GM12872 (cell line): ENCODE measurements at regions not wholly inside any gene's neighbourhood (a gene's known extent, or its start where the extent isn't known, plus 50 kb on each side); places are given as distances from the start of the nearest gene placed in this dataset.

Experiments
- TF ChIP-seq, protein P1 (sequence below): IDR thresholded peaks from 3 replicates; pipeline ENCODE4 v1.5.1; 2011; ENCODE audit warnings: low read depth, mild to moderate bottlenecking, low read length, moderate library complexity; ENCODE audit not compliant: insufficient read depth

DNA sequence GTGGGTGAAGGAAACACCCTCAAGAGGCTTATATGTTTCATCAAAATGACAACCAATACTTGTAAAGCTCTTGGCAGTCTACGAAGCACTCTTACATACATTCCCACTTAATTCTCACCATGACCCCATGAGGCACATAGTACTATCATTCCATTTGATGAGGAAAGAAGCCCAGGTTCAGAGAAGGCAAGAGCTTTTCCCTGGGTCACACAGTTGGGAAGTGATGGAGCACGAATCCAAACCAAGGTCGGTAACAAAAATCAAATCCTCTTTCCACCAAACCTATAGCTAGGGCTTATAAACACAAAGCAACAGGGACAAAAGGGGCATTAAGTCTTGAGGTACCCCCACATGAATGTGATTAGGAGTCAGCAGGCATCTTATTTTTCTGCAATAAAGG lies 187.1 kb downstream of the UACA start:
- TF ChIP-seq, protein P1, sequence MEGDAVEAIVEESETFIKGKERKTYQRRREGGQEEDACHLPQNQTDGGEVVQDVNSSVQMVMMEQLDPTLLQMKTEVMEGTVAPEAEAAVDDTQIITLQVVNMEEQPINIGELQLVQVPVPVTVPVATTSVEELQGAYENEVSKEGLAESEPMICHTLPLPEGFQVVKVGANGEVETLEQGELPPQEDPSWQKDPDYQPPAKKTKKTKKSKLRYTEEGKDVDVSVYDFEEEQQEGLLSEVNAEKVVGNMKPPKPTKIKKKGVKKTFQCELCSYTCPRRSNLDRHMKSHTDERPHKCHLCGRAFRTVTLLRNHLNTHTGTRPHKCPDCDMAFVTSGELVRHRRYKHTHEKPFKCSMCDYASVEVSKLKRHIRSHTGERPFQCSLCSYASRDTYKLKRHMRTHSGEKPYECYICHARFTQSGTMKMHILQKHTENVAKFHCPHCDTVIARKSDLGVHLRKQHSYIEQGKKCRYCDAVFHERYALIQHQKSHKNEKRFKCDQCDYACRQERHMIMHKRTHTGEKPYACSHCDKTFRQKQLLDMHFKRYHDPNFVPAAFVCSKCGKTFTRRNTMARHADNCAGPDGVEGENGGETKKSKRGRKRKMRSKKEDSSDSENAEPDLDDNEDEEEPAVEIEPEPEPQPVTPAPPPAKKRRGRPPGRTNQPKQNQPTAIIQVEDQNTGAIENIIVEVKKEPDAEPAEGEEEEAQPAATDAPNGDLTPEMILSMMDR, result no peak

DNA sequence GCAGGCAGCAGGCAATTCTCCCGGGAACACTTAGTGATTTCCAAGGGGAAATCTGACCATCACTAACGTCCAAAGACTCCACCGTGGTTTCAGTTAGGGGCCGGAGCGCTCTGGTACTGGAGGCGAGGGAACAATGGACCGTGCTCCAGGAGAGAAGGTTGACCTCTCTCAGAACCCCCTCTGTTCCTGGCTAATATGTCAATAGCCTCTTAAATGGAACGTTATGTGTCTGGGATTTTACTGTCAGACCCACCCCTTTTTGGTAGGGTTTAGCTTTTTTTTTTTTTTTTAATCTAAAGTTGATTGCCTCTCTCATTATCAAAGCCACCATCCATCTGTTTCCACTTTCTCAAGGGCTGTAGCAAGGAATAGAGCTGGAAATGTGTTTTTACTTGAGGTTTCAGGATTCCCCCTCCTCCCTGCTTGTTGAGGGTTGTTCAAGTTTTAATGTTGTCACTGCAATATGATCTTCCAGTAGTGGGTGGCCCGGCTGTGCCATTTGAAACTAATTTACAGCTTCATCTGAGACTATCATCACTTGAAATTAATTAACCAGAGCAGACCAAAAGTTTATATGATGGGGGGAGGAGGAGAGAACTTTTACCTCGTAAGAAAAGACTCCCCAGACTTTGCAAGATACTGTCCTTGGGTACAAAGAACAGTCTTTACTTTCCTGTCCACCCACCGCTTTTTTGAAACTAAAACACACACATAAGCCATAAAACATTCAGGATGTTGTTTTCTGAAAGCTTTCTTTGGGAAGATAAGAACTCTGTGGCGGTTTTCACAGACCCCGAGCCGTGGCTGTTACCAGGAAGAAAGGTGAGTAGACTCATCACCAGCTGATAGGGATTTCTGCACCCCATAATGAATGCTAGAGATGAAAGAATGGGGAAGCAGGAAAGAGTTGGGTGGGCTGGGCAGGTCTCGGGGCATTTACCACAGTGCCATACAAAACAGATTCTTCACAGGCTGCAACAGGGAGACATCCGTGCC lies 187.8 kb downstream of the UACA start:
- TF ChIP-seq, protein P1, result no peak

GRCh38 chr15:70573121-70573850 lies 190.1 kb downstream of the UACA start:
- TF ChIP-seq, protein P1, result no peak

- TF ChIP-seq, protein P1, result no peak
Measured at GRCh38 chr15:70569714-70570231, 193.6 kb downstream of the UACA start.

DNA sequence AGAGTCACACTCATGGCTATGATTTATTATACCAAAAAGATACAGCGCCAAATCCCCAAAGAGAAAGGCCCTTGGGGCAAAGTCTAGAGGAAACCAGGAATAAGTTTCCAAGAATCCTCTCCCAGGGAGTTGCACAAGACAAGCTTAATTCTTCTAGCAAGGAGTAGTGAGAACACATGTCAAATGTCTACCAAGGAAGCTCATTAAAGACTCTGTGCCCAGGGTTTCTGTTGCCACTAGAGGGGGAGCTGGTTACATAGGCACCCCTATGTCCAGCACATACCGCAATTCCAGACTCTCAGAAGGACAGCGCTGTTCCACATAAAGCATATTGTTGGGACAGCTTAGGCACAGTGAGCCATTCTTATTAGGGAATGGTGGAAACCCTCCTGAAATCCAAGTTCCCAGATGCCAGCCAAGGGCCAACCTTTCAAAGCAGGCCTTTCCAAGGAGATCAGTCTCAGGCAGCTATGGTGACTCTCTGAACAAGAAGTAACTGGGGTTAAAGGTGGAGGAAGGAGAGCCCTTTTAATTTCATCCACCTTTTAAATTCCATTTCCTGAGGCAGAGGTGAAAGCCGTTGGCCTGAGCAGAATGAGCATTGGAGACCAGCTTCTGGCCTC lies 194.2 kb downstream of the UACA start:
- TF ChIP-seq, protein P1, result peak; percentile 38

DNA sequence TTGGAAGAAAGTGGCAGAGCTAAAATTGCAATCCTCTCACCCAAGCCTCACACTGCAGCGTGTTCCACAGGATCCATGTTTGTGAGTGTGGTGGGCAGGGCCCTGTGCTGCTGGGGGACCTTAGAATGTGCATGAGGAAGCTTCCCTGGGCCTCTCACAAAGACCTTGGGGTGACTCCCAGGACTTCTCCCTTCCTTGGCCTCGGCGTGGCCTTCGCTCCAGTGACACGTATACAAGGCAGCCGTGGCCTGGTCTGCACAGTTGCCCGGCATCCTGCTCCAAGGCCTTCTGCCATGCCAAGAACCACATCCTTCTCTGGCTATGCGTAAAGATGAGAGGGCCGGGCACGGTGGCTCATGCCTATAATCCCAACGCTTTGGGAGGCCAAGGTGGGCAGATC lies 196.4 kb downstream of the UACA start:
- TF ChIP-seq, protein P1, result no peak
